ENCODE measurements at regions not wholly inside any gene's neighbourhood (a gene's known extent, or its start where the extent isn't known, plus 50 kb on each side); places are given as distances from the start of the nearest gene placed in this dataset.

DNA sequence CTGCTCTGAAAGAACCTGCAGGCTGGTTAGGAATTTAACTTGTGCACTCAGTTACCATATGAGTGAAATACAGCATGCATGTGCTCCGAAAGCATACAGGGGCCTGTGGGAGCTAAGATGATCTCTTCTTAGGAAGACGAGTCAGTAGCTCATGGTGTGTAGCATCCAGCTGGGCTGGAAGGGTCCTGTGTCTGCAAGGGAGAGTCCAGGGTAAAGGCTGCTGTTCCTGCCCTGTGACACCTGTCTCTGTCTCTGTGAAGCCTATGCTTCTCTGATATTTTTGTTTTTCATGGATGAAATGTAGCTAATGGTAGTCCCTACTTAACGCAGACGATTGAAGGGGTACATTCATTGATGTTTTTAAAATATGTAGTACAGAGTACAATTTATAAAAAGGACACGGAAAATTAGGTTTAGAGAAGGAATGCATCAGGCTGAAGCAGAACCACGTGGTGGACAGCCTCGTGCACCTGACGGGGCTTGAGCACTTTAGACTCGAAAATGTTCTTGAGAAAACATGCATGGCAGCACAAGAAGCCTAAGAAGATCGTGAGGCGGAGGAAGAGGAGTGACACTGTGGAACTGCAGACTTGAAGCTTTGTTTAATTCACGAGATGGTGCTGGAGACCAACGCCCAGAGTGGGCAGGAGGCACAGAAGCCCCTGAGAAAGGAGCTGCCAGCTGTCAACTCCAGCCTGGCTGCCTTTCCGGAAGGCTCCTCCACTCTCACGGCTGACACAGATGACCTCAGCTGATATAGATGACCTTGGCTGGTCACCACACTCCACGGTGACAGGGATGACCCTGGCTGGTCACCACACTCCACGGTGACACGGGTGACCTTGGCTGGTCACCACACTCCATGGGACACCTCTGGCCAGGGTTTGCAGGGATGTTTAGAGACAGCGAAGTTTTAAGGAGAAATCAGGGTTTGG is 110.6 kb downstream of the TMEM18 start:
- TF ChIP-seq, protein P1, sequence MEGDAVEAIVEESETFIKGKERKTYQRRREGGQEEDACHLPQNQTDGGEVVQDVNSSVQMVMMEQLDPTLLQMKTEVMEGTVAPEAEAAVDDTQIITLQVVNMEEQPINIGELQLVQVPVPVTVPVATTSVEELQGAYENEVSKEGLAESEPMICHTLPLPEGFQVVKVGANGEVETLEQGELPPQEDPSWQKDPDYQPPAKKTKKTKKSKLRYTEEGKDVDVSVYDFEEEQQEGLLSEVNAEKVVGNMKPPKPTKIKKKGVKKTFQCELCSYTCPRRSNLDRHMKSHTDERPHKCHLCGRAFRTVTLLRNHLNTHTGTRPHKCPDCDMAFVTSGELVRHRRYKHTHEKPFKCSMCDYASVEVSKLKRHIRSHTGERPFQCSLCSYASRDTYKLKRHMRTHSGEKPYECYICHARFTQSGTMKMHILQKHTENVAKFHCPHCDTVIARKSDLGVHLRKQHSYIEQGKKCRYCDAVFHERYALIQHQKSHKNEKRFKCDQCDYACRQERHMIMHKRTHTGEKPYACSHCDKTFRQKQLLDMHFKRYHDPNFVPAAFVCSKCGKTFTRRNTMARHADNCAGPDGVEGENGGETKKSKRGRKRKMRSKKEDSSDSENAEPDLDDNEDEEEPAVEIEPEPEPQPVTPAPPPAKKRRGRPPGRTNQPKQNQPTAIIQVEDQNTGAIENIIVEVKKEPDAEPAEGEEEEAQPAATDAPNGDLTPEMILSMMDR (IDR thresholded peaks at IDR 0.05) = no peak
- no peak for TF ChIP-seq POLR2A (IDR thresholded peaks at IDR 0.05)

Measured in body of pancreas (tissue), 4 donors.